ENCODE measurements at regions not wholly inside any gene's neighbourhood (a gene's known extent, or its start where the extent isn't known, plus 50 kb on each side); places are given as distances from the start of the nearest gene placed in this dataset.

DNA sequence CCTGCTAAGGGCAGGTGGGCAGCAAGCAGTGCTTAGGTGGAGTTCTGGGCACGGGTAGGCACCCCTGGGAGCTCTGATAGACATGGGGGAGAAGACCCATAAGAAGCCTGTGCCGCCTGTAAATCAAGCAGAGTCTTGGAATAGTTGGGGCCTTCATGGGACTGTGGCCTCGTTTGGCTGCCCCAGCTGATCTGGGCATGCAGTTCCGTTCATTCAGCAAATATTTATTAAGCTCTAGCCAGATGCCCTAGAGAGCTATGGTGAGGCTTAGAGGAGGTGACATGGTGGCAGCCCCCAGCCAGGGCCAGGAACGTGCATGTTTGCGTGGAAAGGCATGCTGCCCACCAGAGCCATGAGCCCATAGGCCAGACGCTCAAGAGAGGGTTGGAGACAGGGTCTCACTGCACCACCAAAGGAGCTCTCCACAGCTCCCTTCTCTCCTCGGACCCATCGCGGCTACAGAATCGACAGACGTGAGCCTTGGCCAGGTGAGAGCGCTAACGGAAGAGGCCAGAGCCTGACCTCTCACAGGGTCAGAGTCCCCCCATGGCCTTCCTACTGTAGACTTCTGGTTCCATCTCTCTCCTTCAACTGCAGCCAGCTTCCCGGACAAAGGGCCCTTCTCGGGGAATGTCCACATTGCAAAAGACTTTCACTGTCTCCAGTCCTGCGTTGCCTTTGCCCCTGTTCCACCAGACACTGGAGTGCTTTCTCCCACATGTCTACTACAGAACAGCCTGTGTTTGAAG, 135.7 kb downstream of the INHBB start:
- Histone ChIP-seq H3K4me3 (no peak overlapping the region), H3K4me1 (replicated peaks in 1 of 2; ENCODE audit: control insufficient read depth in 2 of 2, insufficient read depth in 2 of 2, low read length in 2 of 2) (no peaks in the 10 kb centered on the region), H3K9me3 (replicated peaks; ENCODE audit: control insufficient read depth, insufficient read depth, low read depth, low read length) (no peaks in the 10 kb centered on the region), H3K4me2 (ENCODE audit: insufficient read depth, low read length) (no peak overlapping the region), H3K9me1 (ENCODE audit: control insufficient read depth, insufficient read depth, low read length) (no peaks in the 10 kb centered on the region), H2AFZ (ENCODE audit: low read depth, low read length) (no peak overlapping the region), H3K27me3 (ENCODE audit: control insufficient read depth in 2 of 2, insufficient read depth in 2 of 2, low read length in 2 of 2) (peaks cover 0 to 56% of the 10 kb centered on the region in 2 experiments; a peak in 3 of 5 replicates), H3K9ac (ENCODE audit: insufficient read depth in 1 of 2, low read depth in 2 of 2, low read length in 2 of 2) (no peak overlapping the region), H3K27ac (ENCODE audit: extremely low read depth, low read depth, low read length) (no peak overlapping the region), H4K20me1 (replicated peaks; ENCODE audit: control insufficient read depth, insufficient read depth, low read length) (no peaks in the 10 kb centered on the region; the same call in 1 of the 2 replicates), H3K36me3 (ENCODE audit: control insufficient read depth, insufficient read depth, low read length) (no peaks in the 10 kb centered on the region), H3K79me2 (ENCODE audit: control insufficient read depth, insufficient read depth, low read length) (no peaks in the 10 kb centered on the region)
- in situ Hi-C loops (cut with MboI), result no loop called here
- 1% methylated on average over 17 of the region's 17 CpGs for WGBS (ENCODE audit: insufficient coverage, low coverage, missing lambda C conversion rate)
- intact Hi-C loops (cut with micrococcal nuclease), result no loop called here
- ChIA-PET CTCF (ENCODE audit: low intra/inter-chr PET ratio) (no interaction called here), POLR2A (interaction anchor here (0.5 kb wide), 1 partner anchor 98 kb away, joined by 4 read pairs; no protein-coding TSS in a partner anchor)
- TF ChIP-seq, protein P1, sequence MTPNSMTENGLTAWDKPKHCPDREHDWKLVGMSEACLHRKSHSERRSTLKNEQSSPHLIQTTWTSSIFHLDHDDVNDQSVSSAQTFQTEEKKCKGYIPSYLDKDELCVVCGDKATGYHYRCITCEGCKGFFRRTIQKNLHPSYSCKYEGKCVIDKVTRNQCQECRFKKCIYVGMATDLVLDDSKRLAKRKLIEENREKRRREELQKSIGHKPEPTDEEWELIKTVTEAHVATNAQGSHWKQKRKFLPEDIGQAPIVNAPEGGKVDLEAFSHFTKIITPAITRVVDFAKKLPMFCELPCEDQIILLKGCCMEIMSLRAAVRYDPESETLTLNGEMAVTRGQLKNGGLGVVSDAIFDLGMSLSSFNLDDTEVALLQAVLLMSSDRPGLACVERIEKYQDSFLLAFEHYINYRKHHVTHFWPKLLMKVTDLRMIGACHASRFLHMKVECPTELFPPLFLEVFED (CRISPR knock-in tag; conservative IDR thresholded peaks at IDR 0.05), result no peak
- TF ChIP-seq, protein P2, sequence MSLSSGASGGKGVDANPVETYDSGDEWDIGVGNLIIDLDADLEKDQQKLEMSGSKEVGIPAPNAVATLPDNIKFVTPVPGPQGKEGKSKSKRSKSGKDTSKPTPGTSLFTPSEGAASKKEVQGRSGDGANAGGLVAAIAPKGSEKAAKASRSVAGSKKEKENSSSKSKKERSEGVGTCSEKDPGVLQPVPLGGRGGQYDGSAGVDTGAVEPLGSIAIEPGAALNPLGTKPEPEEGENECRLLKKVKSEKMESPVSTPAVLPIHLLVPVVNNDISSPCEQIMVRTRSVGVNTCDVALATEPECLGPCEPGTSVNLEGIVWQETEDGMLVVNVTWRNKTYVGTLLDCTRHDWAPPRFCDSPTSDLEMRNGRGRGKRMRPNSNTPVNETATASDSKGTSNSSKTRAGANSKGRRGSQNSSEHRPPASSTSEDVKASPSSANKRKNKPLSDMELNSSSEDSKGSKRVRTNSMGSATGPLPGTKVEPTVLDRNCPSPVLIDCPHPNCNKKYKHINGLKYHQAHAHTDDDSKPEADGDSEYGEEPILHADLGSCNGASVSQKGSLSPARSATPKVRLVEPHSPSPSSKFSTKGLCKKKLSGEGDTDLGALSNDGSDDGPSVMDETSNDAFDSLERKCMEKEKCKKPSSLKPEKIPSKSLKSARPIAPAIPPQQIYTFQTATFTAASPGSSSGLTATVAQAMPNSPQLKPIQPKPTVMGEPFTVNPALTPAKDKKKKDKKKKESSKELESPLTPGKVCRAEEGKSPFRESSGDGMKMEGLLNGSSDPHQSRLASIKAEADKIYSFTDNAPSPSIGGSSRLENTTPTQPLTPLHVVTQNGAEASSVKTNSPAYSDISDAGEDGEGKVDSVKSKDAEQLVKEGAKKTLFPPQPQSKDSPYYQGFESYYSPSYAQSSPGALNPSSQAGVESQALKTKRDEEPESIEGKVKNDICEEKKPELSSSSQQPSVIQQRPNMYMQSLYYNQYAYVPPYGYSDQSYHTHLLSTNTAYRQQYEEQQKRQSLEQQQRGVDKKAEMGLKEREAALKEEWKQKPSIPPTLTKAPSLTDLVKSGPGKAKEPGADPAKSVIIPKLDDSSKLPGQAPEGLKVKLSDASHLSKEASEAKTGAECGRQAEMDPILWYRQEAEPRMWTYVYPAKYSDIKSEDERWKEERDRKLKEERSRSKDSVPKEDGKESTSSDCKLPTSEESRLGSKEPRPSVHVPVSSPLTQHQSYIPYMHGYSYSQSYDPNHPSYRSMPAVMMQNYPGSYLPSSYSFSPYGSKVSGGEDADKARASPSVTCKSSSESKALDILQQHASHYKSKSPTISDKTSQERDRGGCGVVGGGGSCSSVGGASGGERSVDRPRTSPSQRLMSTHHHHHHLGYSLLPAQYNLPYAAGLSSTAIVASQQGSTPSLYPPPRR (CRISPR knock-in tag; IDR thresholded peaks at IDR 0.05; ENCODE audit: borderline replicate concordance), result no peak
- DNase-seq (ENCODE audit: extremely low read depth in 1 of 4, low spot score in 3 of 4) (no peak), ATAC-seq (no peak), FAIRE-seq (no peak)
- no TSS peak for BruUV-seq (replicated peaks)
